Muscle of leg (tissue), 3 donors: ENCODE measurements at regions not wholly inside any gene's neighbourhood (a gene's known extent, or its start where the extent isn't known, plus 50 kb on each side); places are given as distances from the start of the nearest gene placed in this dataset.

Experiments used
- DNase-seq: peaks from one replicate; pipeline ENCODE4 v3.0.0; 2013
- H3K27ac ChIP-seq: one replicate; pipeline ENCODE4 v1.5.1; 2013; ENCODE audit warnings: mild to moderate bottlenecking, low read length, control low read depth
- H3K27me3 ChIP-seq: one replicate; pipeline ENCODE4 v1.6.1; 2013; ENCODE audit warnings: low read length; ENCODE audit not compliant: control insufficient read depth, insufficient read depth
- H3K36me3 ChIP-seq: one replicate; pipeline ENCODE4 v1.6.1; 2013; ENCODE audit warnings: low read length; ENCODE audit not compliant: control insufficient read depth, insufficient read depth
- H3K4me1 ChIP-seq: one replicate; pipeline ENCODE4 v1.6.1; 2013; ENCODE audit warnings: low read length; ENCODE audit not compliant: control insufficient read depth, insufficient read depth
- H3K4me3 ChIP-seq: one replicate; pipeline ENCODE4 v1.5.1; 2013; ENCODE audit warnings: low read length, control low read depth
- H3K9me3 ChIP-seq: replicated peaks from 2 replicates; pipeline ENCODE4 v1.6.1; 2013; ENCODE audit warnings: low read depth, low read length; ENCODE audit not compliant: control insufficient read depth
- WGBS: methylation state at CpG from one replicate; pipeline ENCODE4 v1.1.5; 2013; ENCODE audit warnings: missing lambda C conversion rate; ENCODE audit not compliant: insufficient coverage; 5-methylcytosine and 5-hydroxymethylcytosine counted together

GRCh38 chr16:54602666-54603065 lies 316.1 kb upstream of the IRX3 start:
- no peaks in the 10 kb centered on the region for H3K27me3 ChIP-seq
- WGBS: 0% methylated on average over 1 of the region's 6 CpGs
- no peak overlapping the region for H3K27ac ChIP-seq
- peaks cover 7% of the 10 kb centered on the region for H3K9me3 ChIP-seq
- no peak overlapping the region for H3K4me3 ChIP-seq
- peak; percentile 76 for DNase-seq
- no peaks in the 10 kb centered on the region for H3K36me3 ChIP-seq
- H3K4me1 ChIP-seq: peaks cover 3% of the 10 kb centered on the region

DNA sequence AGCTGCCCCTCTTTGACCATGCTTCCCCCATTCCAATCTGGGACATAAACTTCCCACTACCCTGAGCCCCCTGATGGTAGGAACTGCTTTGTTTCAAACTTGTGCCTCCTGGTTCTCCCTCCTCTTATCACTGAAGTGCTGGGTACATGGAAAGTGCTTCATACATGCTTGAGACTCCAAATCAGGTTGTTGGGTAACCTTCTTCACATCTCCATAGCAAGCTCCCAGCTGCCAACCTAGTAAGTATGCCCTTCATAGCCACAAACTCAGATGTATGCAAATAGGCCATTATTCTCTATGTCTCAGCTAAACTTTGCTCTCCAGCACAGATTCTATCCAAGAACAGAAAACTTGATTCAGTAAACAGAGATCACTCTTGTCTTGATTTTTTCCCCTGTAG lies 310.6 kb upstream of the IRX3 start:
- no peak overlapping the region for H3K27ac ChIP-seq
- H3K9me3 ChIP-seq: peaks cover 5% of the 10 kb centered on the region
- H3K4me3 ChIP-seq: no peak overlapping the region
- H3K27me3 ChIP-seq: peaks cover 11% of the 10 kb centered on the region
- no peaks in the 10 kb centered on the region for H3K36me3 ChIP-seq
- H3K4me1 ChIP-seq: no peaks in the 10 kb centered on the region
- no peak for DNase-seq

DNA sequence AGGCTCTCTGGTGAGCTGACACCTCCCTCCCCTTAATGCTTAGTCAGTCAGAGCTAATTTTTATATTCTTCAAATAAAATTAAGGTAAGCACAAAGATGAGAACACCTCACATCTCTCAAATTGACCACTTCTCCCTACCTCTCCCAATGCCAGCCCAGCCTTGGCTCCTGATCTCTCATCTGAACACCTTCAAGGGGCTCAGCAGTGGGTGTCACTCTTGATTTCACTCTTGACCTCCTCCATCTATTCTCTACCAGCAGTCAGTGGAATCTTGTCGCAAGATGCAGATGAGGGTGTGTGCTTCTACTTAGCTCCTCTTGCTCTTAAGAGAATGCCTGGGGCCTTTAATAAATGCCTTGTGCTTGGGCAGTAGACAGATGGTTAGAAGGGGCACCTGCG lies 309.0 kb upstream of the IRX3 start:
- WGBS: 0% methylated on average over 1 of the region's 2 CpGs
- peaks cover 16% of the 10 kb centered on the region for H3K27me3 ChIP-seq
- no peak overlapping the region for H3K4me3 ChIP-seq
- no peak for DNase-seq
- H3K9me3 ChIP-seq: no peaks in the 10 kb centered on the region
- no peaks in the 10 kb centered on the region for H3K4me1 ChIP-seq
- H3K36me3 ChIP-seq: no peaks in the 10 kb centered on the region
- no peak overlapping the region for H3K27ac ChIP-seq

GRCh38 chr16:54594601-54595391 lies 308.2 kb upstream of the IRX3 start:
- WGBS: 16% methylated on average over 14 of the region's 26 CpGs
- no peak overlapping the region for H3K4me3 ChIP-seq
- H3K27ac ChIP-seq: no peak overlapping the region
- H3K9me3 ChIP-seq: no peaks in the 10 kb centered on the region
- no peaks in the 10 kb centered on the region for H3K4me1 ChIP-seq
- peaks cover 16% of the 10 kb centered on the region for H3K27me3 ChIP-seq
- no peak for DNase-seq
- no peaks in the 10 kb centered on the region for H3K36me3 ChIP-seq

DNA sequence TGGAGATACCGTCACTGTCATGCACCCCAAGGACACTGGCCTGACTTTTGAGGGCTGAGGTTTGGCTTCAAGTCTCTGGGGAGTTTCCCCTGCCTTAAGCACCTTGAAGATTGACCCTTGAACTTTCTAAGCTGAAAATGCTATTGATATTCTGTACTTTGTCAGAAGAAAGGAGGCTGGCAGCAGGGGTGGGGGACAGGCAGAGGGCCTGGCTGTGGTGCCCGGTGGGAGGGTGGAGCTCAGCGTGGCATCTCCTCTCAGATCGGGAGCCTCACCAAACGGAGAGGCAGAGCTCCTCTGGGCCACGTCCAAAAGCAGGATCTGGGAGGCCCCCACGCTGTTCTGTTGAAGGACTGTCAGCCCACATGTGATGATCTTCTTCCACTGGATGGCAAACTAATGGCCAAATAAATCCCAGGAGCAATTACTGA lies 305.2 kb upstream of the IRX3 start:
- no peaks in the 10 kb centered on the region for H3K9me3 ChIP-seq
- no peaks in the 10 kb centered on the region for H3K36me3 ChIP-seq
- H3K4me1 ChIP-seq: no peaks in the 10 kb centered on the region
- H3K27ac ChIP-seq: no peak overlapping the region
- H3K4me3 ChIP-seq: no peak overlapping the region
- no peak for DNase-seq
- WGBS: 21% methylated on average over 4 of the region's 7 CpGs
- peaks cover 16% of the 10 kb centered on the region for H3K27me3 ChIP-seq

GRCh38 chr16:54590836-54591235 lies 304.2 kb upstream of the IRX3 start:
- no peak overlapping the region for H3K27ac ChIP-seq
- no peak for DNase-seq
- WGBS: no CpG with 5 or more reads among the region's 4 CpGs
- no peaks in the 10 kb centered on the region for H3K9me3 ChIP-seq
- no peaks in the 10 kb centered on the region for H3K36me3 ChIP-seq
- H3K27me3 ChIP-seq: peaks cover 18% of the 10 kb centered on the region
- H3K4me1 ChIP-seq: peaks cover 5% of the 10 kb centered on the region
- no peak overlapping the region for H3K4me3 ChIP-seq

- Histone ChIP-seq H3K27me3 (peaks cover 11% of the 10 kb centered on the region), H3K27ac (no peak overlapping the region), H3K4me3 (no peak overlapping the region), H3K9me3 (no peaks in the 10 kb centered on the region), H3K4me1 (peaks cover 12% of the 10 kb centered on the region), H3K36me3 (no peaks in the 10 kb centered on the region)
- no peak for DNase-seq
- no CpG with 5 or more reads among the region's 5 CpGs for WGBS
Observed at GRCh38 chr16:54589326-54589725, 302.7 kb upstream of the IRX3 start.

GRCh38 chr16:54588026-54588425 lies 301.4 kb upstream of the IRX3 start:
- Histone ChIP-seq H3K4me3 (no peak overlapping the region), H3K36me3 (no peaks in the 10 kb centered on the region), H3K27ac (no peak overlapping the region), H3K4me1 (peaks cover 12% of the 10 kb centered on the region), H3K27me3 (peaks cover 7% of the 10 kb centered on the region), H3K9me3 (no peaks in the 10 kb centered on the region)
- no peak for DNase-seq
- WGBS: 54% methylated on average over 5 of the region's 5 CpGs

DNA sequence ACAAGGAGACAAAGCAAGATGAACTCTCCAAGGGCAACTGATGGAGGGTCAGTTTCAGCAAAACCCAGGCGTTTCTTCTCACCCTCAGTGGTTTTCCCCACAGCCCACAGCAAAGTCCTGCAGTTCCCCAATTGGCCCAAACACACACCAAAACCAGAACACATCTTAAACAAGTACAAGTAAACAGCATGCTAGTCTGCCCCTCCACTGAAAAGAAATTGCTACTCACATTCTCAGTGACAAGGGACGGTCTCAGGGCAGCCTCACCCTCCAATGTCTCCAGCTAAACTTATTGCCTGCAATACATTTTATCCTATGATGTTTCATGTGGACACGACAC lies 300.6 kb upstream of the IRX3 start:
- peaks cover 12% of the 10 kb centered on the region for H3K4me1 ChIP-seq
- H3K27me3 ChIP-seq: peaks cover 7% of the 10 kb centered on the region
- no peak overlapping the region for H3K27ac ChIP-seq
- no peak for DNase-seq
- no peak overlapping the region for H3K4me3 ChIP-seq
- no peaks in the 10 kb centered on the region for H3K9me3 ChIP-seq
- 100% methylated on average over 1 of the region's 3 CpGs for WGBS
- H3K36me3 ChIP-seq: no peaks in the 10 kb centered on the region

- Histone ChIP-seq H3K4me1 (peaks cover 12% of the 10 kb centered on the region), H3K36me3 (no peaks in the 10 kb centered on the region), H3K9me3 (no peaks in the 10 kb centered on the region), H3K27me3 (peaks cover 3% of the 10 kb centered on the region), H3K27ac (no peak overlapping the region), H3K4me3 (no peak overlapping the region)
- DNase-seq: no peak
- 83% methylated on average over 2 of the region's 4 CpGs for WGBS
Observed at GRCh38 chr16:54586474-54587175, 300.0 kb upstream of the IRX3 start.
